Natural killer cell (primary cell): ENCODE measurements at regions not wholly inside any gene's neighbourhood (a gene's known extent, or its start where the extent isn't known, plus 50 kb on each side); places are given as distances from the start of the nearest gene placed in this dataset.

Source experiments
- ATAC-seq, 3 donors: fragments of 150-1000 bp in 2 of 3; fragments of 200-7000 bp in 1 of 3; cut with Tn5 transposase; 1 replicate in 1 of 3; 2 replicates in 2 of 3; pipeline ENCODE4 v1.10.0; 2021; ENCODE audit warnings: mild to moderate bottlenecking in 2 of 3, moderate library complexity in 2 of 3
- DNase-seq, 2 donors: peaks; one replicate each; pipeline versions ENCODE4 v3.0.0 to v3.0.0-alpha.2; 2013 to 2021; ENCODE audit warnings: mixed read lengths in 1 of 2
- H3K27ac ChIP-seq: one replicate; pipeline ENCODE4 v1.5.1; 2013; ENCODE audit warnings: mild to moderate bottlenecking, low read length
- H3K27me3 ChIP-seq: one replicate; pipeline ENCODE4 v1.6.1; 2013; ENCODE audit warnings: low read length; ENCODE audit not compliant: control insufficient read depth, insufficient read depth
- H3K36me3 ChIP-seq: one replicate; pipeline ENCODE4 v1.6.1; 2013; ENCODE audit warnings: low read length; ENCODE audit not compliant: control insufficient read depth, insufficient read depth
- H3K4me1 ChIP-seq: one replicate; pipeline ENCODE4 v1.6.1; 2013; ENCODE audit warnings: low read length; ENCODE audit not compliant: control insufficient read depth, insufficient read depth
- H3K4me3 ChIP-seq: one replicate; pipeline ENCODE4 v1.5.1; 2013; ENCODE audit warnings: low read length
- H3K9me3 ChIP-seq: one replicate; pipeline ENCODE4 v1.6.1; 2013; ENCODE audit warnings: low read length; ENCODE audit not compliant: control insufficient read depth, insufficient read depth
- H3K27ac Mint-ChIP-seq, 2 donors: one replicate each; pipeline ENCODE4 v1.8.0; 2022; ENCODE audit warnings: mild to moderate bottlenecking in 2 of 2, mixed read lengths in 2 of 2, moderate library complexity in 1 of 2
- H3K27me3 Mint-ChIP-seq, 2 donors: one replicate each; pipeline ENCODE4 v1.8.0; 2022; ENCODE audit warnings: low read depth in 2 of 2, mixed read lengths in 2 of 2
- H3K36me3 Mint-ChIP-seq: one replicate; pipeline ENCODE4 v1.8.0; 2022; ENCODE audit warnings: mixed read lengths
- H3K4me1 Mint-ChIP-seq, 2 donors: one replicate each; pipeline ENCODE4 v1.8.0; 2022; ENCODE audit warnings: mixed read lengths in 2 of 2
- H3K4me3 Mint-ChIP-seq: one replicate; pipeline ENCODE4 v1.8.0; 2022; ENCODE audit warnings: mild to moderate bottlenecking, moderate library complexity, mixed read lengths
- H3K9me3 Mint-ChIP-seq, 2 donors: one replicate each; pipeline ENCODE4 v1.8.0; 2022; ENCODE audit warnings: mixed read lengths in 2 of 2
- CTCF ChIP-seq: fragments of 200-600 bp; IDR thresholded peaks from one replicate; pipeline ENCODE4 v1.8.0; 2022; ENCODE audit warnings: antibody characterized with exemption
- WGBS: methylation state at CpG from one replicate; pipeline ENCODE4 v1.1.7; 2013; ENCODE audit warnings: missing lambda C conversion rate; ENCODE audit not compliant: insufficient coverage; 5-methylcytosine and 5-hydroxymethylcytosine counted together
- intact Hi-C: fragments of 100-400 bp; cut with micrococcal nuclease; formaldehyde crosslinking; loops from one replicate; pipeline ENCODE4 v1.14.2; 2022

- Mint-ChIP-seq H3K36me3 (no peaks in the 10 kb centered on the region), H3K4me3 (no peak overlapping the region), H3K27ac (no peak overlapping the region), H3K9me3 (no peaks in the 10 kb centered on the region), H3K27me3 (no peaks in the 10 kb centered on the region), H3K4me1 (no peaks in the 10 kb centered on the region)
- no peaks in the 10 kb centered on the region for H3K36me3 ChIP-seq
- 95% methylated on average over 12 of the region's 12 CpGs for WGBS
- H3K27me3 ChIP-seq, result no peaks in the 10 kb centered on the region
- TF ChIP-seq CTCF, result no peak
- no peak overlapping the region for H3K4me3 ChIP-seq
- intact Hi-C loops, result no loop called here
- ATAC-seq (peak in 1 of 3 donors; percentile 28), DNase-seq (no peak)
- no peaks in the 10 kb centered on the region for H3K9me3 ChIP-seq
- H3K4me1 ChIP-seq, result no peaks in the 10 kb centered on the region
- no peak overlapping the region for H3K27ac ChIP-seq
Measured at GRCh38 chr21:38622081-38622826, 124.0 kb upstream of the ERG start.

- Histone ChIP-seq H3K27ac (no peak overlapping the region), H3K4me3 (no peak overlapping the region), H3K27me3 (no peaks in the 10 kb centered on the region), H3K36me3 (no peaks in the 10 kb centered on the region), H3K9me3 (no peaks in the 10 kb centered on the region), H3K4me1 (no peaks in the 10 kb centered on the region)
- no peaks in the 10 kb centered on the region for H3K4me1 Mint-ChIP-seq
- H3K27me3 Mint-ChIP-seq, result no peaks in the 10 kb centered on the region
- H3K27ac Mint-ChIP-seq, result no peak overlapping the region
- H3K9me3 Mint-ChIP-seq, result no peaks in the 10 kb centered on the region
- H3K4me3 Mint-ChIP-seq, result no peak overlapping the region
- DNase-seq (no peak), ATAC-seq (peak in 1 of 3 donors; percentile 35)
- intact Hi-C loops, result no loop called here
- no peaks in the 10 kb centered on the region for H3K36me3 Mint-ChIP-seq
- no peak for TF ChIP-seq CTCF
- WGBS, result 49% methylated on average over 2 of the region's 2 CpGs
Measured at GRCh38 chr21:38622827-38623209, 124.5 kb upstream of the ERG start.

- Histone ChIP-seq H3K4me3 (no peak overlapping the region), H3K4me1 (no peaks in the 10 kb centered on the region), H3K27me3 (no peaks in the 10 kb centered on the region), H3K27ac (no peak overlapping the region), H3K9me3 (no peaks in the 10 kb centered on the region), H3K36me3 (no peaks in the 10 kb centered on the region)
- no peak overlapping the region for H3K4me3 Mint-ChIP-seq
- H3K4me1 Mint-ChIP-seq, result no peaks in the 10 kb centered on the region
- DNase-seq, result no peak
- peaks cover 0 to 4% of the 10 kb centered on the region in 2 donors for H3K27me3 Mint-ChIP-seq
- H3K9me3 Mint-ChIP-seq, result no peaks in the 10 kb centered on the region
- WGBS, result 96% methylated on average over 4 of the region's 4 CpGs
- no peak overlapping the region for H3K27ac Mint-ChIP-seq
- ATAC-seq, result no peak
- TF ChIP-seq CTCF, result no peak
- H3K36me3 Mint-ChIP-seq, result no peaks in the 10 kb centered on the region
- intact Hi-C loops, result no loop called here
Measured at GRCh38 chr21:38623552-38623951, 125.3 kb upstream of the ERG start.

GRCh38 chr21:38625000-38625399 lies 126.7 kb upstream of the ERG start:
- H3K27ac ChIP-seq, result no peak overlapping the region
- H3K27me3 ChIP-seq, result no peaks in the 10 kb centered on the region
- Mint-ChIP-seq H3K4me1 (no peaks in the 10 kb centered on the region), H3K27ac (no peak overlapping the region), H3K9me3 (peaks cover 0 to 2% of the 10 kb centered on the region in 2 donors), H3K4me3 (no peak overlapping the region), H3K27me3 (peaks cover 0 to 8% of the 10 kb centered on the region in 2 donors), H3K36me3 (no peaks in the 10 kb centered on the region)
- DNase-seq (no peak), ATAC-seq (no peak)
- intact Hi-C loops, result no loop called here
- no peaks in the 10 kb centered on the region for H3K4me1 ChIP-seq
- no peak for TF ChIP-seq CTCF
- no peaks in the 10 kb centered on the region for H3K36me3 ChIP-seq
- WGBS, result 83% methylated on average over 1 of the region's 1 CpG
- H3K4me3 ChIP-seq, result no peak overlapping the region
- no peaks in the 10 kb centered on the region for H3K9me3 ChIP-seq
